Heart right ventricle (tissue), 16 donors: ENCODE measurements at regions not wholly inside any gene's neighbourhood (a gene's known extent, or its start where the extent isn't known, plus 50 kb on each side); places are given as distances from the start of the nearest gene placed in this dataset.

Experiments
- ATAC-seq, 8 donors: fragments of 200-7000 bp; cut with Tn5 transposase; one replicate each; pipeline ENCODE4 v1.9.1; 2020; ENCODE audit warnings: mild to moderate bottlenecking in 8 of 8, moderate library complexity in 8 of 8, moderate number of reproducible peaks in 1 of 8
- DNase-seq, 2 donors: peaks; one replicate each; pipeline ENCODE4 v3.0.0-alpha.2; 2020
- H3K27ac ChIP-seq, 10 donors: fragments of 200-600 bp; sonication (generic) in 2 of 10; one replicate each; pipeline versions ENCODE4 v1.5.0 to v1.8.0; 2020 to 2022; ENCODE audit warnings: mild to moderate bottlenecking in 3 of 10
- H3K27me3 ChIP-seq, 7 donors: fragments of 200-600 bp; one replicate each; pipeline ENCODE4 v1.8.0; 2021 to 2022; ENCODE audit warnings: mild to moderate bottlenecking in 2 of 7
- H3K36me3 ChIP-seq, 9 donors: fragments of 200-600 bp; sonication (generic) in 1 of 9; one replicate each; pipeline versions ENCODE4 v1.5.0 to v1.8.0; 2020 to 2022; ENCODE audit warnings: mild to moderate bottlenecking in 2 of 9
- H3K4me1 ChIP-seq, 9 donors: fragments of 200-600 bp; sonication (generic) in 1 of 9; one replicate each; pipeline versions ENCODE4 v1.5.0 to v1.8.0; 2020 to 2022; ENCODE audit warnings: mild to moderate bottlenecking in 4 of 9
- H3K4me3 ChIP-seq, 10 donors: fragments of 200-600 bp; sonication (generic) in 2 of 10; one replicate each; pipeline versions ENCODE4 v1.5.0 to v1.8.0; 2020 to 2022; ENCODE audit warnings: mild to moderate bottlenecking in 7 of 10, moderate library complexity in 2 of 10
- H3K9me3 ChIP-seq, 11 donors: fragments of 200-600 bp in 10 of 11; sonication (generic) in 2 of 11; one replicate each; pipeline versions ENCODE4 v1.5.0 to v1.8.0; 2013 to 2022; ENCODE audit warnings: mild to moderate bottlenecking in 2 of 11, control low read depth in 1 of 11, moderate library complexity in 1 of 11
- CTCF ChIP-seq, 9 donors: fragments of 200-600 bp; sonication (generic) in 2 of 9; IDR thresholded peaks; one replicate each; pipeline versions ENCODE4 v1.5.0 to v1.8.0; 2021 to 2022; ENCODE audit warnings: antibody characterized with exemption in 9 of 9, mild to moderate bottlenecking in 5 of 9, moderate library complexity in 1 of 9
- WGBS, 2 donors: extraction: QIAGEN DNeasy Blood & Tissue Kit; methylation state at CpG; one replicate each; pipeline ENCODE4 v1.1.7; 2013; ENCODE audit warnings: inconsistent platforms in 1 of 2; 5-methylcytosine and 5-hydroxymethylcytosine counted together
- intact Hi-C, 10 donors: fragments of 100-400 bp; cut with DNase I; formaldehyde crosslinking; loops; one replicate each; pipeline versions ENCODE4 v1.11.1 to v1.14.2; 2022
- donor health status: Arrhythmogenic right ventricular cardiomyopathy.
- donor health status: ischemic (EF 13 %, LVEDD 7.1; RV severe dilation, severe dysfunction).
- donor health status: healthy with polysubstance abuse.
- donor health status: DM: no; HTN: yes; CAD: no.
- donor health status: DM: no; HTN: no; CAD: no.
- donor health status: ischemic (EF 25% LVEDD 6.9; RV normal size, moderate dysfunction).
- donor health status: ischemic (EF 25% LVEDD 5.7; RV mildly dilated, moderate dysfunction).
- donor health status: healthy.
- donor health status: DM: yes; HTN: yes; CAD: no.
- donor health status: Ischemic cardiomyopathy.
- donor health status: ischemic (EF 35%, LVEDD 5.7; RV mildly dilated, moderate dysfunction).
- donor health status: nonischemic (EF 11% LVEDD 7.7; RV severe dilation, severe dysfunction).
- donor health status: DM: yes; HTN: yes; CAD: no.
- donor health status: PGD.
- donor health status: ischemic (EF 29% LVEDD 5.4; RV normal size, mild dysfunction).
- donor health status: nonischemic (EF 23%, LVEDD 6.1; RV moderate dilation, normal function).

GRCh38 chr16:72469932-72470331 is 298.0 kb upstream of the PMFBP1 start:
- Histone ChIP-seq H3K4me1 (no peaks in the 10 kb centered on the region), H3K4me3 (no peak overlapping the region), H3K9me3 (no peaks in the 10 kb centered on the region), H3K36me3 (no peaks in the 10 kb centered on the region), H3K27ac (no peak overlapping the region), H3K27me3 (no peaks in the 10 kb centered on the region)
- no peak for TF ChIP-seq CTCF (IDR thresholded peaks at IDR 0.05)
- ATAC-seq (no peak), DNase-seq (no peak)
- WGBS, 2 donors, result 88 to 95% methylated on average over 2 of the region's 2 CpGs
- intact Hi-C loops, result loop anchor here in 5 of 10 donors (5.0 to 10.0 kb wide), 2 partner anchors 343 to 345 kb away; no protein-coding TSS in a partner anchor

- Histone ChIP-seq H3K36me3 (no peaks in the 10 kb centered on the region), H3K9me3 (no peaks in the 10 kb centered on the region), H3K4me1 (no peaks in the 10 kb centered on the region), H3K4me3 (no peak overlapping the region), H3K27ac (no peak overlapping the region), H3K27me3 (no peaks in the 10 kb centered on the region)
- intact Hi-C loops, result loop anchor here in 4 of 10 donors (5.0 to 10.0 kb wide), 2 partner anchors 341 to 344 kb away; no protein-coding TSS in a partner anchor
- TF ChIP-seq CTCF (IDR thresholded peaks at IDR 0.05), result no peak
- DNase-seq, result no peak
- no peak for ATAC-seq
Observed at GRCh38 chr16:72468582-72468981, 296.6 kb upstream of the PMFBP1 start.

GRCh38 chr16:72467157-72467759 is 295.3 kb upstream of the PMFBP1 start:
- no peaks in the 10 kb centered on the region for H3K27me3 ChIP-seq
- DNase-seq, result no peak
- 48 to 54% methylated on average over 3 of the region's 3 CpGs for WGBS, 2 donors
- no peak overlapping the region for H3K27ac ChIP-seq
- no peak for ATAC-seq
- intact Hi-C loops, result loop anchor here in 4 of 10 donors (5.0 to 10.0 kb wide), 2 partner anchors 340 to 342 kb away; no protein-coding TSS in a partner anchor
- TF ChIP-seq CTCF (IDR thresholded peaks at IDR 0.05), result peak in 6 of 9 donors; percentile 35 to 57 (median 43)
- no peaks in the 10 kb centered on the region for H3K9me3 ChIP-seq
- no peaks in the 10 kb centered on the region for H3K36me3 ChIP-seq
- H3K4me1 ChIP-seq, result no peaks in the 10 kb centered on the region
- no peak overlapping the region for H3K4me3 ChIP-seq

GRCh38 chr16:72464597-72465368 is 292.8 kb upstream of the PMFBP1 start:
- no peak for TF ChIP-seq CTCF (IDR thresholded peaks at IDR 0.05)
- WGBS, 2 donors, result 48 to 64% methylated on average over 5 of the region's 5 CpGs
- no peaks in the 10 kb centered on the region for H3K27me3 ChIP-seq
- H3K36me3 ChIP-seq, result no peaks in the 10 kb centered on the region
- H3K4me1 ChIP-seq, result no peaks in the 10 kb centered on the region
- H3K9me3 ChIP-seq, result no peaks in the 10 kb centered on the region
- H3K4me3 ChIP-seq, result no peak overlapping the region
- intact Hi-C loops, result loop anchor here in 4 of 10 donors (5.0 to 10.0 kb wide), 2 partner anchors 337 to 340 kb away; no protein-coding TSS in a partner anchor
- DNase-seq (no peak), ATAC-seq (no peak)
- no peak overlapping the region for H3K27ac ChIP-seq
